Eye (tissue), 1 donor: ENCODE measurements at regions not wholly inside any gene's neighbourhood (a gene's known extent, or its start where the extent isn't known, plus 50 kb on each side); places are given as distances from the start of the nearest gene placed in this dataset.

ENCODE experiments used
- DNase-seq: peaks from one replicate; pipeline ENCODE4 v3.0.0-alpha.2; 2015

DNA sequence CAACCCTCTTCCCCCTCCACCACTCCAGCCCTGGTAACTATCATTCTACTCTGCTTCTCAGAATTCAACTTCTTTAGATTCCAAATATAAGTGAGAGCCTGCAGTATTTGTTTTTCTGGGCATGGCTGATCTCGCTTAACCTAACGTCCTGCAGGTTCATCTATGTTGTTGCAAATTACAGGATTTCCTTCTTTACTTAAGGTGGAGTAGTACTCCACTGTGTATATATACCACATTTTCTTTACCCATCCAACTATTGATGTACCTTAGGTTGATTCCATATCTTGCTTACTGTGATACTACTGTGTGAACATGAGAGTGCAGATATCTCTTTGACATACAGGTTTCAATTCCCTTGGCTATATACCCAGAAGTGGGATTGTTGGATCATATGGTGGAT lies 106.3 kb upstream of the ZNF366 start:
- DNase-seq = no peak

DNA sequence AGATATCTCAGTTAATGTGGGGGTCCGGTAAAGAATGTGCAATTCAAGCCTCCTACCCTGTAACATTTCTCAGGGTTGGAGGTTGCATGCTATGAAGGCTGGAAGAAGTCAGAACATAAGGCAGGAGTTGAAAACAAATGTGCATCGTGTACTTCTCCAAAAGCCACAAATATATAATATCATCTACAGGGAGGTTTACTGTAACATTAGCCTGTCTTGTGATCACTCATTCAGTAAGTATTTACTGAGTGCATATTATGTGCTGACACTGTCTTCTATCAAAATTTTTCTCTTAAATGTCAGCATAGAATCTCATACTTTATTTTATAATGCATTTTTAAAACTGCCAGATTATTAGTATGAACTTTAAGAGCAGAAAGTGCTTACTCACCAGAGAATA lies 105.6 kb upstream of the ZNF366 start:
- DNase-seq = no peak

DNA sequence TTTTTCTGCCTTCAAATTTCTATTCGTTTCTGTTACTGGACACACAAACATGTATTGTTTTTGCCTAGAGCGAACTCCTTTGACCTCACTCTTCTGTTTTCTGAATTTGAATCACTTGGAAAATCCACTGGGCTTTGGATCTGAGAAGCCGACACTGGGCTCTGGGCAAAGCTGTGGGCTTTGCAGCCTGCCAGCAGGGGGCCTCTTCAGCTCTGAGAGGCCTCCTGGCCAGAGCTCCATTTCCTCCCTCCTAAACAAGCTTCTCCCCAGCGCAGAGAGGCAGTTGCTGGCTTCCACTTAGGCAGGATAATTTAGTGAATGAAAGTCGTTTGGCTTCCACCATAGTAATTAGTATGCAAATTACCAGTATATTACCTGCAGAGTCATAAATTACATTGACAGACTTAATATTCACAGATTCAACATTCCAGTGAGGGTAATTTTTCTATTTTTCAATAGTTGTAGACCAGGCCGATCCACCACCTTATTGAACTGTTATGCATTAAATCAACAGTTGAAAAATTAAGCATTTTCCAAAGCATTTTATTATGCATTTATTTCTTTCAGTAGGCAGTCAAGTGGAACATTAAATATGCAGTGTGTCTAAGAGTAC lies 104.0 kb upstream of the ZNF366 start:
- DNase-seq = peak; percentile 84

DNA sequence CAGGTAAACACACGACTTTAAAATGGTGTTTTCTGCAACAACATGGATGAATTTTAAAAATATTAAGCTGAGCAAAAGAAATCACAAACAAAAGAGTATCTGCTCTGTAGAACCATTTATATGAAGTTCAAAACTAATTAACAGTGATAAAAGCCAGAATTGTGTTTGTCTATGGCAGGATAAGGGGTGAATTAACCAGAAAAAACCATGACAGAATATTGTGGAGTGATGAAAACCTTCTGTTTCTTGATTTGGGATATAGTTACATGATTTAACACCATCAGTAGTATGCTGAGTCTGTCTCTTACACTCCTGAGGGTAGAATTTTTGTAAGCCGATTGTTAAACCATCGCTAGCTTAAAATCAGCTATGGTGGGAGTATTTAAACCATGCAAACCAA lies 101.7 kb upstream of the ZNF366 start:
- no peak for DNase-seq

DNA sequence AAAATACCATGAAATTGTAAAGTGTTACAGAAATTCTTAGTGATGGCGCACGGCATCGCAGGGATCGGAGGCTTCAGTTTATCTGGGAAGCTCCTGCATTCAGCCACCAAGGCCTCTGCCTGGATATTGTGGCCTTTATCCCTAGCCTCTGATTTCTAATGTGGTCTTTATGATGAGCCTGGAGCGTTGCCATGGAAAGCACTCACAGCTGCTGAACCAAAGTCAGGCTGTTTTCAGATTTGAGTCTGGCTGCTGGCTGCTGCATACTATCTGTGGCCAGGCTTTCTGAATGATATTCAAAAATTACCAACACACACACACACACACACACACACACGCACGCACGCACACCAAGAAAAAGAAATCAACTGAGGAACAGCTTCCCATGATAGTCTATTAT lies 101.1 kb upstream of the ZNF366 start:
- DNase-seq = peak; percentile 71

DNA sequence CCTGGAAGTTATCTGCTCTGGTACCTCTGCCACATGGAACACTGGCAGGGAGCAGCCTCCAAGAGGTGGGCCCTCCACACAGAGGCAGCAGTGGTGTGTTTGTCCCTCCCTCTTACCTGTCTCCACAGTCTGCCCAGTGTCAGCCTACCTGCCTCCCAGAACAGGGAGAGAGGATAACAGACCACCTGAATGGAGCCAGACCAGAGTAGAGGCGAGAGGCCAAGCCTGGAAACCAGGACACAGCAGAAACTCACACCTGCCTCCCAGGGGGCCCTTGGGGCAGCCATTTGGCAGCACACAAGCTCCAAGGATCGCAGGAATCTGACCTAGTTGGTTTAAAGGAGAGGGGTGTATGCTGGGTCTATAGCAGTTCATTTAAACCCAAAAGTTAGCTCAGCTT lies 100.2 kb upstream of the ZNF366 start:
- DNase-seq = no peak

DNA sequence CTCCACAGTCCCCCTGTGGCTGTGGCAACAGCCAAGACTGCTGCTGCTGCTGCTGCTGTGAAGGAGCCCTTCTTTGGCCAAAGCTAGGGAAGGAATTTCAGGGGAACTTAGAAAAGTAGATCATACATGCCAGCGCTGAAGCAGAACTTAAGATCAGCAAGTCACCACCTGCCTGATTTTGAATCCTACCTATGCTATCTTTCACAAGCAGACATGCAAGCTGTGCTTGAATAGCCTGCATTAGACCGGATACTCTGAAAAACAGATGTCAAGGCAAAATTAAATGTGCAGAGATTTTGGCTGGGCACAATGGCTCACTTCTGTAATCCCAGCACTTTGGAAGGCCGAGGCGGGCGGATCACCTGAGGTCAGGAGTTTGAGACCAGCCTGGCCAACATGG lies 99.3 kb upstream of the ZNF366 start:
- no peak for DNase-seq

DNA sequence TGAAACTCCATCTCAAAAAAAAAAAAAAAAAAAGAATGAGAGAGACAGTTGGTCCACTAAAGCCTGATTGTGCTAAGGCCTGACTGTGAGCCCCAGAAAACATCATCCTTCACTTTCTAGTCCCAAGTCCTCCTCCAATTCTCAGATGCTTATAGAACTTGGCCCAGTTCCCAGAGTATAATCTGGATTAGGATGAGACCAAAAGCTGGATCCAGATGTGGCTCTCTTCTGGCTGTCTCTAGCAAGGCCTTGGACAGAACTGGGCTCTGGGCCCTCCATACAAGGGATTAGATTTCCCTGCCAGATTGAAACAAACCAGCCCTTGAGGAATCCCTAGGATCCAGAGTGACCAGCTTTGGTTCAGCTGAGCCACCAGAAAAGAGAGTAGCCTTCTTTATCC lies 98.4 kb upstream of the ZNF366 start:
- DNase-seq = no peak

DNA sequence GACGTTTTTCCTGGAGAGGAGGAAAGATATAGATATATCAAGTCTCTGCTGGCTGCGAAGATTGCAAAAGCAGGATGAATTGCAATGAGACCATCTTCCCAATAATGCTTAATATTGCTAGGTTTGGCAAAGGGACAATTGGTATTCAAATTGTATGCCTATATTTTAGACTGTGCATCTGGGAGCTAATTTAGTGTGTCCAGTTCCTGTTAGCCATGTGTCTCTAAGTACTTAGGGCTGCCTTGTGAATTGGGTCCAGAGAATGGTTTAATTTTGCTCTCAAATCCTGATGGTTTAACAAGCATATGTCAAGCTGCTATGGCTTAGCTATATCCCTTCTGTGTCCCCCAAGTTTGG lies 97.6 kb upstream of the ZNF366 start:
- no peak for DNase-seq

DNA sequence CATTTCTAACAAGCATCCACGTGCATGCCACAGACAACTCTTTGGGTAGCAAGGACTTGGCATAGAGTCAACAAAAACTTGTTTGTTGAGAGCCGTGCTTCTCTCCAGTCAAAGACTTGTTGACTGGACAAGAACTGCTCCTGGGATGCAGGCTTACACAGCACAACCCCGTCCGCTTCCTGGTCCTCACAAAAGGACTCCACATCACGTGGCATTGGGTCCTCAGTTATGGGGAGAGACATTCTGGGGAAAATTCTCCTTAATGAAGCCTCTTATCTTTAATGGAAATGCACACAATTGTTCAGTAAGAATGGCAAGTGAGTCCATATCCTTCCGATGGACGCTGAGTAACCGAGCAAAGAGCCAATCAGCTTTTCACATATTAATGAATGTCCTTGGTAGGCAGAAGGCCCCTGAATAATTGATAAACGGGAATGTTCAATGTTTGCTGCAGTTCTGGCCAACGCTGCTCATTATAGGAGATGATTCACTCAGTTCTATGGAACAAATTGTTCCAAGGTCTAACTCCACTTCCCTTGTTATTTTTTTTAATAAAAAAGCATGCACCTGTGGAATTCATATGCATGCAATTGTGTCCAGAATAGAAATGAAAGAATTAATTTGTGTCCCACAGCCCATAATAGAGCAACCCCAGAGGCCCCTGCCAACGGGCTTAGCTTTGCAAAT lies 97.0 kb upstream of the ZNF366 start:
- no peak for DNase-seq

DNA sequence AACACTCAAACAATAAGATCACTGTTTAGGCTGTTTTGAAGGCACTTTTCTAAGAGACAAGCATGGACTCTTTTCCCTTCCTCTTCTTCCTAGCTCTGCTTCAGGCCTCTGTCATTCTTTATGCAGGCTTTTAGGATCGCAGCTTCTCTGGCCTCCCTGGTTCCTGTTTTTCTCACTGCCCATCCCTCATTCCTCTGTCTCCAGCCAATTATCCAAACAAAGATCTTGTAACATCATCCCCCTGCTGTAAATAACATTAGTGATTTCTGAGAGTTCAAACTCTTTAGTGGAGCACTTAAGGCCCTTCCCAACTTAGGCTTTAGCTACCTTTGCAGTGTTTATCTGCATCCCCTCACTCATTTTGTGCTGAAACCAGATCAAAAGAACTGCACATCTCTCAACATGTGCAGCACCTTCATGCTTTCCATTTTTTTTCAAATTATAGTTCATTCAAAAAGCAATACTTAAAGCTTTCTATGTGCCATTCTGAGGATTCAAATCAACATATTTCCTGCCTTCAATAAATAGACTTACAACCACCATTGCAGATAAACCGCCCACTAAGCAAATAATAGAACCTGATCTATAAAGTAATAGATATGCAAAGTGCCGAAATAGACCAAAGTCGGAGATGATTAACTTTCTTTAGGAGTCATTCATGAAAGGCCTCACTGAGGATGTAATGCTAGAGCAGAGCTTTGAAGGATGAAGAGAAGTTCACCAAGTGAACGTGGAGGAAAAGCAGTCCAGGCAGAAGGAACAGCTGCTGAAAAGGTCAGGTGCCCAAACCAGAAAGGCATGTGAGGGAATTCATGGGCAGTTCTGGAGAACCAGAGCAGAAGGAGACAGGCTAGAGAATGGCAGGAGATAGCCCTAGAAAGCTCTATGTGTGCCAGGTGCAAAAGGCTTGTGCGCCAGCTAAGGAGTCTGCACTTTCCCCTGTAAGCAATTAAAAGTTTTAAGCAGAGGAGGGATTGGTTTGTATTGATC lies 95.8 kb upstream of the ZNF366 start:
- DNase-seq = no peak

DNA sequence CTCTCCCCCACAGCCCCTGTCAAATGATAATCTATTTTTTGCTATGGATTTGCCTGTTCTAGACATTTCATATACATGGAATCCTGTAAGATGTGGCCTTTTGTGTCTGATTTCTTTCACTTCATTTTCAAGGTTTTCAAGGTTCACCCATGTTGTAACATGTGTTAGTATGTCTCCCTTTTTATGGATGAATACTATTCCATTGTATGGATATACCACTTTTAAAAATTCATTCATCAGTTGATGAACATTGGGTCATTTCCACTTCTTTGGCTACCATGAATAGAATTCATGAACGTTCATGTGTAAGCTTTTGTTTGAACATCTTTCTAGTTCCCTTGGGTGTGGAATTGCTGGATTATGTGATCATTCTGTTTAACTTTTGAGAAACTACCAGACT lies 94.7 kb upstream of the ZNF366 start:
- no peak for DNase-seq

DNA sequence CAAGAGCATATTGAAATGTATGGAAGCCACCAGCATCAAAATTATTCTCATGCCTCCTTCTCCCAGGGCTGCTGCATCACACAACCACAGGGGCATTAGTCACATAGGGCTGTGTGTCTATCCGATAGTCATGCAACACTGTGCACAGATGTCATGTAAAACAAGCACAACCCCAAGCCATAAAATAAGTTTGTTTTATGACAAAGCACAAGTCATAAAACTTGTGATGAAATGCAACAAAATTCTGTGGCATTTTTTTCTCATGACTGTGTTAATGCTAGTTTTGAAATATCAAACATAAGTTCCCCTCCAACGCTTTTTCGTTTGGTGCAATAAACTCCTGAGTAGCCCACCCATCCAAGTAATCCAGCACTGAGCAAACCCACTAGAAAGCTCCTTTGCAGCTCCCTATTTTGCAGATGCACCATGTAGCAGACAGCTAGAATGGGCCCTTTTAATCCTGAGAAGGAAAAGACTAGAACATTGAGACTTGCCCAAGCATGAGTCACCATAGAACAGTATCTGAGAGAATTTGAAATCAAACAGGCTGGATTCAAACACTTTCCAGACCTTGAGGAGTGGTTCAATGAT lies 93.3 kb upstream of the ZNF366 start:
- DNase-seq = no peak

DNA sequence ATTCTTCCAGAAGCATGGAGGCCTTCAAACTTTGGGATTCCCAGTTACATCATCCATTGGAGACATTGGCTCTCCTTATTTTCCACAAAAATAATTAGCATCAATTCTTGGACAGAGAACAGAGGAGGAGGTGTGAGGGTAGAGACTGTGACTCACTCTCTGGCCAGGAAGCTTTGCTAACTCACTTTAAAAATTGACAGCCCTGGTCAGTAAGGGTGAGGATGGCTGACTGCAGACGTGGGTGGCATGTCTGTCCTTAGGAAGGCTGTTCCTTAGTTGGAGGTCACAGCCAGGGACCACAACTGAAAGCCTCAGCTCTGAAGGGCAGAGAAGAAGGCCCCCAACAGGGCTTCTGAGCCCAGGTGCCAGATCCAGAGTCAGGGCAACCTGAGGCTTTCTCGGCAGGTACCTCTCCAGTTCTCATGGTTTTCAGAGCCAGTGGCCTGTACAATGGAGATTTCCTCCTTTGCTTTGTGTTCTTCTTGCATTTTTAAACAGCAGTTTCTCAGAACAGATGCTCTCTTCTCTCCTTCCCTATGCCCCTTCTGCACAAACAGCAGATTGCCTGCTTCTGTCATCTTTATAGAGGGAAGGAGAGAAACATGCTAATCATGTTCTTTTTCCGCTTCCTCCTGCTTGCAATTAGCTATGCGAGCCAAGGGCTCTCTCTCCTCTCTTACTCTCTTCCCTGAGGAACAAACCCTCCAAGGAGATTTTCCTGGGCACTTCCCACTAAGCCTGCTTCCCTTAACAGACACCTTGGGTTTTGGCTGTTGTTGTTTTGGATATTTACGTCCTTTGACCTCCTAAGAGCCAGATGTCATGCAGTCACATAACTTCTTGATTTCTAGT lies 92.5 kb upstream of the ZNF366 start:
- no peak for DNase-seq

DNA sequence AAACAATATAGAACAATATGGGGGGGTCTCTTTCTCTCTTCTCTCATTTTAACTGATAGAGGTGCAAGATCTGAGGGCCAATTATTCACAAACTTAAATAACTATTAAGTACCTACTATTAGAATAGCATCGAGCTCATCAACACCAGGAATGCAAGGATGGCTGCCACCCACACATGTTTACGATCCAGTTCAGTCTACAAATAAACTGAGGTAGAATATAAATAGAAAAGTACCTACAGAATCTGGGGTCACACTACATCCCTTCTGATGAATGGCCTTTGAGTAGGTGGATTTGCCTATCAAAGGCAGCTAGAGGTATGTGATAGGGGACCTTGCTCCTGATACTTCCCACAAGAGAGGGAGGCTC lies 91.8 kb upstream of the ZNF366 start:
- no peak for DNase-seq

DNA sequence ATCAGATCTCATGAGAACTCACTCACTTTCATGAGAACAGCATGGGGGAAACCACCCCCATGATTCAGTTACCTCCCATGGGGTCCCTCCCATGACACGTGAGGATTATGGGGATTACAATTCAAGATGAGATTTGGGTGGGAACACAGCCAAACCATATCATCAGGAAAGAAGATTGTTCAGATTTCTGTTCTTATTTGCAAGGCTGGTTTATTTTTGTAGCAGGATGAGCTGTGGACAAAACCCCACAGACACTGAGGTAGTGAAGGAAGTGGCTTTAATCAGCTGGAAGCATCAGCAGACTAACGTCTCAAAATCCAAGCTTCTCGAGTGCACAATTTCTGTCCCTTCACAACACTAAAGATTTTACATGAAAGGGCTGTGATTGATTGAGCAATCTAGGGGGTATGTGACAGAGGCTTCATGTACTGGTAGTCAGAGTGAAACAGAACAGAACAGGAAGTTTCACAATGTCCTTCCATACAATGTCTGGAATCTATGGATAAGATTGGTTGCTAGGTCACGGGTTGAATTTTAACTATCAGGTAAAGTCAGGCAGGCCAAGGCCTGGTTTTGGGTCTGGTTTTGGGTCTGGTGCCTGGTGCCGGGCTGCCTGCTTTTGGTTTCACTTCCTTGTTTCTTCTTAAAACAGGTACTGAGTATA lies 91.3 kb upstream of the ZNF366 start:
- DNase-seq = no peak

DNA sequence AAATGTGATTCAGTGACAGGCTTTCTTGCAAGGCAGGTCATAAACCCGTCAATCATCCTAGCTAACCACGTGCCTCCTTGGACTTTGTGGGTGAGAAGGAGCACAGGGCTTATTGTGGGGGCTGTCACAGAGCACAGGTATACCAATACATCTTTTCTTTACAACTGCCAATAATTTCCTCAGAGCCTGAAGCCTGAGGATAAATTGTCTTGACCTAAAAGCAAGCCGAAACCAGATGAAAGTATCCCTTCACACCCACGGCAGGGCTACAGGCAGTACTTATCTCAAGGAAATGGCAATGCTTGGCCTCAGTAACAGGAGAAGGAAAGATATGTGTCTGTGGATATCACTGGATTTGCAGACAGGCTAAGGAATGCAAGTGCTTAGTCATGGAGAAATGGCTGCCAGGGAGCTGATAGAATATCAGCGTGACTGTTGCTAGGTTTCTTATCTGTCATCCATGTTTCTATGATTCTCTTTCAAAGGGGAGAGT lies 90.3 kb upstream of the ZNF366 start:
- peak; percentile 63 for DNase-seq

DNA sequence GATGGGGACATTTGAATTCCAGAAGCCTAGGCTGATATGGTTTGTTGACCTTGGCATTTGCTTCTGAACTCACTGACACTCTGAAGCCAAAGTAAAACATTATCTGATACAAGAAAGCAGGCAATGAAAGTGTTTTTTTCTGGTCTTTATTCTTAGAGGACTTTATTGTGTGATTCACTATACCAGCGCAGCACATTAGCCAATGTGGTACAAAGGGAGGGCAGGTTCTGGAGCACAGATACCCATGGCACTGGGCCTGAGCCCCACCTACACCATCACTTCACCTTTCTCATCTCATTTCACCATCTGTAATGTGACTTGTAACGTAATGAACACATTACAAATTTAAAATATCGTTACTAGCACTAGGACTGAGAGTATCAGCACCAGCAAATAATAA lies 89.7 kb upstream of the ZNF366 start:
- no peak for DNase-seq

DNA sequence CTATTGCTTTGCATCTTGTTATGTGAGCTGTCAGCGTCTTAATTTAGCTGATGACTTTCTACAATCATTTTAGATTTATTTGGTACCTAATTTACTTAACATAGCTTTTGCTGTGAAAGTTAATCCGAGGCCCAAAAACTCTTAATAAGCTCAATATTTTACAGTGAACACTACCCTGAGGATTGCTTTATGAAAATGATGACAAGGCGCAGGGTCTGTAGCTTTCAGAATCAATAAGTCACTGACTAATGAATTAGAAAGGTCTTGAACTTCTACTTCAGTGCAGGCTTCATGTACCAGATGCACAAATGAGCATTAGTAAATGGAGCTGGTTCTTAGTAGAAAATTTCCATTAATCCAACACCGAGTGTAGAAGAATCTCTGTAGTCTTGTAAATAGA lies 81.4 kb upstream of the ZNF366 start:
- no peak for DNase-seq

DNA sequence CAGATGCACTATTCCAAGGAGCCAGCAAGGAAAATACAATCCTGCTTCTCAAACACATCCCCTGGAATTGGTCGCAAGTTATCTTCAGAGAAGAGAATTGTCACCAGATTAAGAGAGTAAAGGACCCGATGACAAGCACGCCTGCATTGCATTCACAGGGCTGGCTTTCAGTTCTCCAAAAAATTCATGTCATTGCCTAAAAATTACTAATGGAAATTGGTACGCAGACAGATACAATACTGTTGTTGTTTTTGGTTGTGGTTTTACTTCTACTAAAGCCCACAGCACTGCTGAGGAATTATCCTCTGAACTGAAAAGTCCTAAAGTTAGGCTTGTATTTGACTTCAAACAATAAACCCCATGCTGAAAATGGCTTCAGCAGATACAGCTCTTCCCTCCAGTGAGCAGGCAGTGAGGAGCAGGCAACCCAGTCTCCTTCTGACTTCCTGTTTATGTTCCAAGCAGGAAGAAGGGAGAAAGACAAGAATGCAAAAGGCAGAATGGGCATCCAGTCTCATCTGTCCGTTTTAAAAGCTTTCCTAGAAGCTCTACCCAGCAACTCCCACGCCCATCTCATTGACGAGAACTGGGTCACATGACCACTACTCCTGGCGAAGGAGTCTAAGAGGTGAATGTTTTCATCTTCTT lies 80.6 kb upstream of the ZNF366 start:
- no peak for DNase-seq

DNA sequence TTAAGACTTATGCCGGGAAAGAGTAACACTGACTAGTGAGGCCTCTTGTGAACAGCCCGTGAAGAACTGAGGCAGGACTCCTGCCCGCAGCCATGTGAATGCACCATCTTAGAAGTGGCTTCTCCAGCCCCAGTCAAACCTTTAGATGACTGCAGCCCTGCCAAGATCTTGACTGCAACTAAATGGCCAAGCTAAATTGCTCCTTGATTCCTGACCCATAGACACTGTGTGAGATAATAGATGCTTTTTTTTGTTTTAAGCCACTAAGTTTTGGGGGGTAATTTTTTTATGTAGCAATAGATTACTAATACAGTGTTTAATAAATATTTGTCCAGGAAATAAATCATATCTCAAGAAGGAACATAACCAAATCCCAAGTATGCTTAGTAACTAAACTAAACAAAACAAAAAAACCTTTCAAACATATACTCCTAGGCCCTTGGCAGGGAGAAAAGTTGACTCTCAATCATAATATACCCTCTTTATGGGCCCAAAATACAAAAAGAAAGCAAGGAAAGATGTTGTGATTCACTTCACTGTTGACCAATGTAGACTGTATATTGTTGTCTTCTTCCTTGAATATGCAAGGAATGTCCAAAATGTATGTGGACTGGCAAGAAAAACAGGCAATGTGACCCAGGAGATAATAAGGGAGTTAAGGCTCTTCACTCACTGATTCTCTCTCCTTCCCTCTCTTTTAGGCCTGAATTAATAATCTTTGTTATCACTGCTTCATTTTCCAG lies 79.7 kb upstream of the ZNF366 start:
- DNase-seq = no peak
